ENCODE measurements at regions not wholly inside any gene's neighbourhood (a gene's known extent, or its start where the extent isn't known, plus 50 kb on each side); places are given as distances from the start of the nearest gene placed in this dataset.

DNA sequence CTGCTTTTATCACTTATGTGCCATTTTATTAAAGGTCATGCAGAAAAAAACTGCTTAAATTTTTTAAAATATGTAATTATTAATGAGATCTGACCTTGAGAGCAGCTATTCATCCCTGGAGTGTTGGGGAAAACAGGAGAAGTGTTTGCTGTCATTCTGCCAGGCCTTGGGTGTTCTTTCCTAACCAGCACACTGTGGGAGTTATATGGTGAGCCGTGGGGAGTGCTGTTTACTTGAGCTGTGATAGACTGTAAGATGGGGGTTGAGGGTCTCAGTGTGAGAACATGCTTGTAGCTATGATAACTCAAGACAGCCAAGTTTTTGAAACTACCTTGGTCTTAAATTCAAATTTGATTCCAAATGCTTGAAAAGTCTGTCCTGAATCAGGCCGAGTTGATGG lies 101.3 kb upstream of the ARHGAP28 start:
- TF ChIP-seq, protein P1, sequence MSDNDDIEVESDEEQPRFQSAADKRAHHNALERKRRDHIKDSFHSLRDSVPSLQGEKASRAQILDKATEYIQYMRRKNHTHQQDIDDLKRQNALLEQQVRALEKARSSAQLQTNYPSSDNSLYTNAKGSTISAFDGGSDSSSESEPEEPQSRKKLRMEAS (IDR thresholded peaks at IDR 0.05), result no peak
- TF ChIP-seq RAD21 (IDR thresholded peaks at IDR 0.05; ENCODE audit: low read depth) (no peak), CEBPB (IDR thresholded peaks at IDR 0.05) (no peak), EP300 (IDR thresholded peaks at IDR 0.05; ENCODE audit: borderline replicate concordance) (no peak), CREB1 (IDR thresholded peaks at IDR 0.05; ENCODE audit: low read depth) (no peak), YY1 (IDR thresholded peaks at IDR 0.05; ENCODE audit: low read depth) (no peak), TEAD4 (IDR thresholded peaks at IDR 0.05) (no peak), EGR1 (IDR thresholded peaks at IDR 0.05) (no peak)
- TF ChIP-seq, protein P2, sequence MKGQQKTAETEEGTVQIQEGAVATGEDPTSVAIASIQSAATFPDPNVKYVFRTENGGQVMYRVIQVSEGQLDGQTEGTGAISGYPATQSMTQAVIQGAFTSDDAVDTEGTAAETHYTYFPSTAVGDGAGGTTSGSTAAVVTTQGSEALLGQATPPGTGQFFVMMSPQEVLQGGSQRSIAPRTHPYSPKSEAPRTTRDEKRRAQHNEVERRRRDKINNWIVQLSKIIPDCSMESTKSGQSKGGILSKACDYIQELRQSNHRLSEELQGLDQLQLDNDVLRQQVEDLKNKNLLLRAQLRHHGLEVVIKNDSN (IDR thresholded peaks at IDR 0.05), result no peak
- TF ChIP-seq, protein P3, sequence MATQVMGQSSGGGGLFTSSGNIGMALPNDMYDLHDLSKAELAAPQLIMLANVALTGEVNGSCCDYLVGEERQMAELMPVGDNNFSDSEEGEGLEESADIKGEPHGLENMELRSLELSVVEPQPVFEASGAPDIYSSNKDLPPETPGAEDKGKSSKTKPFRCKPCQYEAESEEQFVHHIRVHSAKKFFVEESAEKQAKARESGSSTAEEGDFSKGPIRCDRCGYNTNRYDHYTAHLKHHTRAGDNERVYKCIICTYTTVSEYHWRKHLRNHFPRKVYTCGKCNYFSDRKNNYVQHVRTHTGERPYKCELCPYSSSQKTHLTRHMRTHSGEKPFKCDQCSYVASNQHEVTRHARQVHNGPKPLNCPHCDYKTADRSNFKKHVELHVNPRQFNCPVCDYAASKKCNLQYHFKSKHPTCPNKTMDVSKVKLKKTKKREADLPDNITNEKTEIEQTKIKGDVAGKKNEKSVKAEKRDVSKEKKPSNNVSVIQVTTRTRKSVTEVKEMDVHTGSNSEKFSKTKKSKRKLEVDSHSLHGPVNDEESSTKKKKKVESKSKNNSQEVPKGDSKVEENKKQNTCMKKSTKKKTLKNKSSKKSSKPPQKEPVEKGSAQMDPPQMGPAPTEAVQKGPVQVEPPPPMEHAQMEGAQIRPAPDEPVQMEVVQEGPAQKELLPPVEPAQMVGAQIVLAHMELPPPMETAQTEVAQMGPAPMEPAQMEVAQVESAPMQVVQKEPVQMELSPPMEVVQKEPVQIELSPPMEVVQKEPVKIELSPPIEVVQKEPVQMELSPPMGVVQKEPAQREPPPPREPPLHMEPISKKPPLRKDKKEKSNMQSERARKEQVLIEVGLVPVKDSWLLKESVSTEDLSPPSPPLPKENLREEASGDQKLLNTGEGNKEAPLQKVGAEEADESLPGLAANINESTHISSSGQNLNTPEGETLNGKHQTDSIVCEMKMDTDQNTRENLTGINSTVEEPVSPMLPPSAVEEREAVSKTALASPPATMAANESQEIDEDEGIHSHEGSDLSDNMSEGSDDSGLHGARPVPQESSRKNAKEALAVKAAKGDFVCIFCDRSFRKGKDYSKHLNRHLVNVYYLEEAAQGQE (IDR thresholded peaks at IDR 0.05; ENCODE audit: low read depth), result no peak

All from Ishikawa (cell line).